ENCODE measurements at regions not wholly inside any gene's neighbourhood (a gene's known extent, or its start where the extent isn't known, plus 50 kb on each side); places are given as distances from the start of the nearest gene placed in this dataset.

DNA sequence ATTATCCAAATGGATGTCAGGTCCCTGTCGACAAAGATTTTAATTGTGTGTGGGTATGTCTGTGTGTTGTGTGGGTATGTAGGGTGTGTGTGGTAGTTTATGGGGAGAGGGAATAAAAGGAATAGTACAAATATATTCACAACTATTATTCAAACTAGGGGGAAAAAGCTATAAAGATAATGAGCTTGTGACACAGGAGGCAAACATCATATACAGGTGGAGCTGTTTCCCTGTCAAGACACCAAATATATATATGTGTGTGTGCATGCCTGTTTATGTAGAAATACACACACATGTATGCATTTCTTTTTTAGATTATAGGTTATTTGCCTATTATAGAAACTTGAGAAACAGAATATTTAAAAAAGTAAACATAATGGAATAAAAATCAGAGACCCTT is 108.7 kb downstream of the CD47 start:
- TF ChIP-seq, protein P1, sequence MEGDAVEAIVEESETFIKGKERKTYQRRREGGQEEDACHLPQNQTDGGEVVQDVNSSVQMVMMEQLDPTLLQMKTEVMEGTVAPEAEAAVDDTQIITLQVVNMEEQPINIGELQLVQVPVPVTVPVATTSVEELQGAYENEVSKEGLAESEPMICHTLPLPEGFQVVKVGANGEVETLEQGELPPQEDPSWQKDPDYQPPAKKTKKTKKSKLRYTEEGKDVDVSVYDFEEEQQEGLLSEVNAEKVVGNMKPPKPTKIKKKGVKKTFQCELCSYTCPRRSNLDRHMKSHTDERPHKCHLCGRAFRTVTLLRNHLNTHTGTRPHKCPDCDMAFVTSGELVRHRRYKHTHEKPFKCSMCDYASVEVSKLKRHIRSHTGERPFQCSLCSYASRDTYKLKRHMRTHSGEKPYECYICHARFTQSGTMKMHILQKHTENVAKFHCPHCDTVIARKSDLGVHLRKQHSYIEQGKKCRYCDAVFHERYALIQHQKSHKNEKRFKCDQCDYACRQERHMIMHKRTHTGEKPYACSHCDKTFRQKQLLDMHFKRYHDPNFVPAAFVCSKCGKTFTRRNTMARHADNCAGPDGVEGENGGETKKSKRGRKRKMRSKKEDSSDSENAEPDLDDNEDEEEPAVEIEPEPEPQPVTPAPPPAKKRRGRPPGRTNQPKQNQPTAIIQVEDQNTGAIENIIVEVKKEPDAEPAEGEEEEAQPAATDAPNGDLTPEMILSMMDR (conservative IDR thresholded peaks at IDR 0.05; ENCODE audit: low read length) = no peak
- no peak for TF ChIP-seq EZH2phosphoT487 (IDR thresholded peaks at IDR 0.05; ENCODE audit: borderline replicate concordance)
